ENCODE measurements at regions not wholly inside any gene's neighbourhood (a gene's known extent, or its start where the extent isn't known, plus 50 kb on each side); places are given as distances from the start of the nearest gene placed in this dataset.

GRCh38 chr2:223386984-223387383, 215.2 kb downstream of the SCG2 start:
- no peak for TF ChIP-seq CTCF (IDR thresholded peaks at IDR 0.05)
- Histone ChIP-seq H3K27ac (no peak overlapping the region), H3K4me3 (no peak overlapping the region), H3K27me3 (replicated peaks; ENCODE audit: insufficient read depth) (no peaks in the 10 kb centered on the region), H3K9me3 (no peaks in the 10 kb centered on the region), H3K36me3 (no peaks in the 10 kb centered on the region), H3K4me1 (ENCODE audit: control insufficient read depth in 1 of 2, low read depth in 2 of 2) (no peaks in the 10 kb centered on the region)
- ATAC-seq (ENCODE audit: insufficient number of reproducible peaks, low FRiP score, low read depth) (no peak), DNase-seq (ENCODE audit: low spot score) (no peak)

GRCh38 chr2:223389624-223390023, 212.5 kb downstream of the SCG2 start:
- Histone ChIP-seq H3K27me3 (replicated peaks; ENCODE audit: insufficient read depth) (no peaks in the 10 kb centered on the region), H3K9me3 (no peaks in the 10 kb centered on the region), H3K4me1 (ENCODE audit: control insufficient read depth in 1 of 2, low read depth in 2 of 2) (no peaks in the 10 kb centered on the region), H3K27ac (no peak overlapping the region), H3K36me3 (no peaks in the 10 kb centered on the region), H3K4me3 (no peak overlapping the region)
- TF ChIP-seq CTCF (IDR thresholded peaks at IDR 0.05) = no peak
- no peak for ATAC-seq (ENCODE audit: insufficient number of reproducible peaks, low FRiP score, low read depth)
- DNase-seq (ENCODE audit: low spot score) = no peak

- H3K4me1 ChIP-seq (ENCODE audit: control insufficient read depth in 1 of 2, low read depth in 2 of 2) = no peaks in the 10 kb centered on the region
- no peaks in the 10 kb centered on the region for H3K36me3 ChIP-seq
- no peak overlapping the region for H3K4me3 ChIP-seq
- TF ChIP-seq CTCF (IDR thresholded peaks at IDR 0.05) = no peak
- DNase-seq (ENCODE audit: low spot score) (no peak), ATAC-seq (ENCODE audit: insufficient number of reproducible peaks, low FRiP score, low read depth) (no peak)
- H3K27me3 ChIP-seq (replicated peaks; ENCODE audit: insufficient read depth) = no peaks in the 10 kb centered on the region
- peaks cover 4% of the 10 kb centered on the region for H3K9me3 ChIP-seq
- H3K27ac ChIP-seq = no peak overlapping the region
These were observed 205.2 kb downstream of the SCG2 start for GRCh38 chr2:223396993-223397392.

DNA sequence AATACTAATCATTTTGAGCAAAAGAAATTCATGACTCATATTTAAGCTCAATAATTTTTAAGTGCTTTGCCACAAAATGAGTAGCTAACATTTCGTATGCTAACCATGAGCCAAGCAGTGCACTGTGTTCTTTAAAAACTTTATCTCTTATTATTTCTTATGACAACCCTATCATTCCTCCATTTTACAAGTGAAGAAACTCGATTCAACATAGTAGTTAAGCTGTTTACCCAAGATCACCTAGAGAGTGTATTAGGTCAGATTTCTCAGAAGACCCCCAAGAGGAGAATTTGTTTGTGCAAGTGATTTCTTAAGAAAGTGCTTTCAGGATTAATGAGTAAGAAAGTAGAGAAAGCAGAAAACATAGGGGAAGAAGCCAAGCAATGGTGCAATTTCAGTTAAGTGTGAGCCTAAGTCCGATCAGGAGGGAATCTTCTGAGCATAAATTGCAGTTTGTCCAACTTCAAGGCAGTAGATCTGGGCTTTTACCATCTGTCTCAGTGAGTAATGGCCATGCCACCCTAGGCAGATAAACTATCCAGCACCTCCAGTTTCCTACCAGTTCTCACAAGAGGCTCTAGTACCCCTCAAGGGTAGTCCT, 202.7 kb downstream of the SCG2 start:
- Histone ChIP-seq H3K36me3 (no peaks in the 10 kb centered on the region), H3K4me3 (no peak overlapping the region), H3K27me3 (replicated peaks; ENCODE audit: insufficient read depth) (no peaks in the 10 kb centered on the region), H3K9me3 (peaks cover 4% of the 10 kb centered on the region), H3K27ac (no peak overlapping the region), H3K4me1 (ENCODE audit: control insufficient read depth in 1 of 2, low read depth in 2 of 2) (no peaks in the 10 kb centered on the region)
- no peak for ATAC-seq (ENCODE audit: insufficient number of reproducible peaks, low FRiP score, low read depth)
- TF ChIP-seq CTCF (IDR thresholded peaks at IDR 0.05) = no peak
- DNase-seq (ENCODE audit: low spot score) = no peak

DNA sequence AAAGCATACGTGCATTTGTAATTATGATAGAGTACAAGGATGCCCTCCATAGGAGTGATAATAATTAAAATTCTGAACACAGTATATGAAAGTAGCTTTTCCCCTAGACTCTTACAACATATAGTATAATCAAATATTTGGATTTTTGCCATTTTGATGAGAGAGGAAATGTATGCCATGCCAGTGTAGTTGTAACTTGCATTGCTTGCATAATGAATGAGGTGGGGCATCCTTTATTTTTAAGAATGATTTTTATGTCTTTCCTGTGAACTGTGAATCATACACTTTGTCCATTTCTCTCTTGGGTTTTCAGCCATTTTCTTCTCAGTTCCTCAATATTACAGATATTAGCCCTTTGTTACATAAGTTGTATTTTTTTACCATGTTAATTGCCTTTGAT, 197.5 kb downstream of the SCG2 start:
- no peak for TF ChIP-seq CTCF (IDR thresholded peaks at IDR 0.05)
- Histone ChIP-seq H3K4me1 (ENCODE audit: control insufficient read depth in 1 of 2, low read depth in 2 of 2) (no peaks in the 10 kb centered on the region), H3K27ac (no peak overlapping the region), H3K36me3 (no peaks in the 10 kb centered on the region), H3K9me3 (no peaks in the 10 kb centered on the region), H3K27me3 (replicated peaks; ENCODE audit: insufficient read depth) (no peaks in the 10 kb centered on the region), H3K4me3 (no peak overlapping the region)
- no peak for ATAC-seq (ENCODE audit: insufficient number of reproducible peaks, low FRiP score, low read depth)
- DNase-seq (ENCODE audit: low spot score) = no peak

Measured in thoracic aorta (tissue), 2 donors.